Endothelial cell of umbilical vein (primary cell): ENCODE measurements at regions not wholly inside any gene's neighbourhood (a gene's known extent, or its start where the extent isn't known, plus 50 kb on each side); places are given as distances from the start of the nearest gene placed in this dataset.

Experiments
- BruUV-seq: library from RNA; stranded (reverse); fragments of 400-500 nt; replicated peaks from 2 replicates; lab custom pipeline; 2021; lab: Mats Ljungman, UMichigan
- CTCF ChIA-PET: fragments of 300-600, 350-600 bp; sonication (Branson Sonifier 250); formaldehyde crosslinking; loops from one replicate; lab custom pipeline; 2021; ENCODE audit warnings: antibody characterized with exemption, inconsistent platforms; lab: Charles Lee
- POLR2A ChIA-PET: fragments of 300-600, 350-600 bp; sonication (Branson Sonifier 250); formaldehyde crosslinking; loops from one replicate; lab custom pipeline; 2021; ENCODE audit warnings: antibody characterized with exemption, inconsistent platforms; lab: Charles Lee
- DNase-seq: peaks from one replicate; pipeline ENCODE4 v3.0.0-alpha.2; 2011; ENCODE audit warnings: low read depth, low spot score
- FAIRE-seq: peaks from 2 replicates; lab custom pipeline; 2011; peaks lifted over from hg19 to GRCh38; lab: Jason Lieb, UNC
- H2AFZ ChIP-seq: 2 replicates; pipeline ENCODE4 v1.6.0; 2012; ENCODE audit warnings: low read depth, low read length, control low read depth, inconsistent platforms
- H3K27ac ChIP-seq: 2 replicates; pipeline ENCODE4 v1.5.1; 2011; ENCODE audit warnings: low read depth, mild to moderate bottlenecking, control low read depth, low read length, moderate library complexity; ENCODE audit not compliant: insufficient read depth
- H3K27me3 ChIP-seq, 2 experiments: 2 replicates each; pipeline versions ENCODE4 v1.6.0 to v1.6.1; 2011; ENCODE audit warnings: low read length in 2 of 2, mixed read lengths in 1 of 2; ENCODE audit not compliant: control insufficient read depth in 2 of 2, insufficient read depth in 2 of 2
- H3K36me3 ChIP-seq, 2 experiments: 2 replicates in 1 of 2; 3 replicates in 1 of 2; pipeline ENCODE4 v1.5.1; 2011; ENCODE audit warnings: low read length in 2 of 2, mild to moderate bottlenecking in 1 of 2, moderate library complexity in 1 of 2; ENCODE audit not compliant: control insufficient read depth in 2 of 2, insufficient read depth in 2 of 2; ENCODE audit errors: extremely low read depth in 1 of 2
- H3K4me1 ChIP-seq: 3 replicates; pipeline ENCODE4 v1.5.1; 2011; ENCODE audit warnings: mild to moderate bottlenecking, low read length; ENCODE audit not compliant: control insufficient read depth, insufficient read depth; ENCODE audit errors: extremely low read depth
- H3K4me2 ChIP-seq: 2 replicates; pipeline ENCODE4 v1.6.1; 2011; ENCODE audit warnings: low read length, control low read depth, mixed read lengths; ENCODE audit not compliant: insufficient read depth
- H3K4me3 ChIP-seq, 3 experiments: fragments of 200-600 bp in 1 of 3; sonication (generic), shearing (Covaris generic) in 1 of 3; replicated peaks in 1 of 3; 2 replicates each; pipeline ENCODE4 v1.5.1; 2011 to 2016; ENCODE audit warnings: control low read depth in 3 of 3, low read length in 3 of 3, mild to moderate bottlenecking in 2 of 3, inconsistent platforms in 1 of 3, low read depth in 1 of 3, moderate library complexity in 1 of 3; ENCODE audit not compliant: insufficient read depth in 1 of 3
- H3K79me2 ChIP-seq: 2 replicates; pipeline ENCODE4 v1.6.0; 2012; ENCODE audit warnings: low read length, inconsistent platforms; ENCODE audit not compliant: control insufficient read depth, insufficient read depth
- H3K9ac ChIP-seq: replicated peaks from 2 replicates; pipeline ENCODE3; 2011; ENCODE audit warnings: low read length, control low read depth; ENCODE audit not compliant: insufficient read depth; ENCODE audit errors: extremely low read depth
- H3K9me1 ChIP-seq: replicated peaks from 3 replicates; pipeline ENCODE4 v1.6.0; 2011; ENCODE audit warnings: mild to moderate bottlenecking, low read length; ENCODE audit not compliant: control insufficient read depth, insufficient read depth; ENCODE audit errors: extremely low read depth
- H3K9me3 ChIP-seq: replicated peaks from 2 replicates; pipeline ENCODE4 v1.5.1; 2012; ENCODE audit warnings: low read length, inconsistent platforms; ENCODE audit not compliant: control insufficient read depth, insufficient read depth
- H4K20me1 ChIP-seq: replicated peaks from 2 replicates; pipeline ENCODE3; 2011; ENCODE audit warnings: mild to moderate bottlenecking, low read length; ENCODE audit not compliant: control insufficient read depth, insufficient read depth; ENCODE audit errors: extremely low read depth
- EZH2 ChIP-seq: IDR thresholded peaks from 2 replicates; pipeline ENCODE4 v1.6.1; 2012; ENCODE audit warnings: borderline replicate concordance, low read depth, mild to moderate bottlenecking, moderate library complexity, low read length, inconsistent platforms; ENCODE audit not compliant: severe bottlenecking
- FOS ChIP-seq: IDR thresholded peaks from 2 replicates; pipeline ENCODE4 v1.6.1; 2011; ENCODE audit warnings: mild to moderate bottlenecking, low read length, moderate library complexity, borderline replicate concordance; ENCODE audit not compliant: insufficient read depth
- GATA2 ChIP-seq: IDR thresholded peaks from 2 replicates; pipeline ENCODE4 v1.7.0; 2011; ENCODE audit warnings: low read depth, mild to moderate bottlenecking, moderate library complexity, mixed read lengths, low read length; ENCODE audit not compliant: insufficient read length, insufficient read depth
- JUN ChIP-seq: IDR thresholded peaks from 2 replicates; pipeline ENCODE4 v1.6.1; 2011; ENCODE audit warnings: borderline replicate concordance, low read depth; ENCODE audit not compliant: insufficient read length, insufficient read depth
- MAX ChIP-seq: IDR thresholded peaks from 2 replicates; pipeline ENCODE4 v1.6.1; 2011; ENCODE audit not compliant: insufficient read depth, insufficient read length
- MYC ChIP-seq: IDR thresholded peaks from one replicate; pipeline ENCODE4 v1.6.1; 2011; ENCODE audit warnings: mild to moderate bottlenecking, low read depth, low read length
- POLR2AphosphoS5 ChIP-seq: IDR thresholded peaks from 2 replicates; pipeline ENCODE4 v1.6.1; 2012; ENCODE audit warnings: low read depth, mild to moderate bottlenecking, control low read depth, low read length, moderate library complexity; ENCODE audit not compliant: insufficient read depth
- dilution Hi-C: fragments of 300-500 bp; cut with MboI; formaldehyde crosslinking; loops from one replicate; pipeline ENCODE4 v1.15.0; 2019; ENCODE audit warnings: low sequenced_read_pairs; ENCODE audit not compliant: extremely low pct_ligation_motif_present
- intact Hi-C: fragments of 100-400 bp; cut with micrococcal nuclease; formaldehyde crosslinking; loops from one replicate; pipeline ENCODE4 v1.10.0; 2022
- TF ChIP-seq, protein P1 (sequence below), 2 donors: IDR thresholded peaks; 1 replicate in 1 of 2; 2 replicates in 1 of 2; pipeline ENCODE4 v1.5.1; 2011; ENCODE audit warnings: low read length in 2 of 2, mild to moderate bottlenecking in 2 of 2, moderate library complexity in 2 of 2, control low read depth in 1 of 2, inconsistent platforms in 1 of 2, low read depth in 1 of 2; ENCODE audit not compliant: insufficient read depth in 1 of 2; ENCODE audit errors: extremely low read depth in 1 of 2

DNA sequence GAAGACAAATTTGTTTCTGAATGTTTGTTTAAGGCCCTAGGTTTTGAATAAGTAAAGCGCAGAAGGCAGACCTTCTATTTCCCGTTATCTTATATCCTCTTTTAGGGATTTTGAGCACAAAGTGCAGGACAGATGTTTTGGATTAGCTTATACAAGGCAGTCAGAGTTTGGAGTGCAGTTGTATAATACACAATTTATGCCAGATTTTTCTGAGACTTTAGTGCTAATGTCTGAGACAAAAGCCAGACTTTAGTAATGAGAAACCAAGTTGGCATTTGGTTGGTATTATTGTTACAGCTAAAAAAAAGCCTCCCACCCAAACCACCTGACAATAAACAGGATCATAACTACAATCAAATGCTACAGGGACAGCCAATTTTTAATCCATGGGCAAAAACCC lies 309.9 kb upstream of the SATB1 start:
- ChIA-PET CTCF (no interaction called here), POLR2A (no interaction called here)
- no peak overlapping the region for H3K4me2 ChIP-seq
- TF ChIP-seq, protein P1, sequence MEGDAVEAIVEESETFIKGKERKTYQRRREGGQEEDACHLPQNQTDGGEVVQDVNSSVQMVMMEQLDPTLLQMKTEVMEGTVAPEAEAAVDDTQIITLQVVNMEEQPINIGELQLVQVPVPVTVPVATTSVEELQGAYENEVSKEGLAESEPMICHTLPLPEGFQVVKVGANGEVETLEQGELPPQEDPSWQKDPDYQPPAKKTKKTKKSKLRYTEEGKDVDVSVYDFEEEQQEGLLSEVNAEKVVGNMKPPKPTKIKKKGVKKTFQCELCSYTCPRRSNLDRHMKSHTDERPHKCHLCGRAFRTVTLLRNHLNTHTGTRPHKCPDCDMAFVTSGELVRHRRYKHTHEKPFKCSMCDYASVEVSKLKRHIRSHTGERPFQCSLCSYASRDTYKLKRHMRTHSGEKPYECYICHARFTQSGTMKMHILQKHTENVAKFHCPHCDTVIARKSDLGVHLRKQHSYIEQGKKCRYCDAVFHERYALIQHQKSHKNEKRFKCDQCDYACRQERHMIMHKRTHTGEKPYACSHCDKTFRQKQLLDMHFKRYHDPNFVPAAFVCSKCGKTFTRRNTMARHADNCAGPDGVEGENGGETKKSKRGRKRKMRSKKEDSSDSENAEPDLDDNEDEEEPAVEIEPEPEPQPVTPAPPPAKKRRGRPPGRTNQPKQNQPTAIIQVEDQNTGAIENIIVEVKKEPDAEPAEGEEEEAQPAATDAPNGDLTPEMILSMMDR (IDR thresholded peaks at IDR 0.05; ENCODE audit: extremely low read depth in 1 of 2, insufficient read depth in 1 of 2, low read depth in 1 of 2, low read length in 2 of 2): no peak
- no peak for TF ChIP-seq EZH2
- TF ChIP-seq GATA2: no peak
- TF ChIP-seq POLR2AphosphoS5: no peak
- TF ChIP-seq MYC: no peak
- no peak for TF ChIP-seq FOS
- no peak for TF ChIP-seq MAX
- no peak for TF ChIP-seq JUN
- peaks cover 3% of the 10 kb centered on the region for H3K9me3 ChIP-seq
- no peaks in the 10 kb centered on the region for H4K20me1 ChIP-seq
- no TSS peak for BruUV-seq
- H3K27ac ChIP-seq: no peak overlapping the region
- no peaks in the 10 kb centered on the region for H3K36me3 ChIP-seq
- FAIRE-seq (no peak), DNase-seq (no peak)
- H2AFZ ChIP-seq: no peak overlapping the region
- no peaks in the 10 kb centered on the region for H3K9me1 ChIP-seq
- no peaks in the 10 kb centered on the region for H3K27me3 ChIP-seq
- H3K4me1 ChIP-seq: no peaks in the 10 kb centered on the region
- no peak overlapping the region for H3K4me3 ChIP-seq
- intact Hi-C loops: no loop called here
- no peaks in the 10 kb centered on the region for H3K79me2 ChIP-seq
- no peak overlapping the region for H3K9ac ChIP-seq
- dilution Hi-C loops: no loop called here
